Vagina (tissue), 2 donors: ENCODE measurements at regions not wholly inside any gene's neighbourhood (a gene's known extent, or its start where the extent isn't known, plus 50 kb on each side); places are given as distances from the start of the nearest gene placed in this dataset.

Experiments used
- DNase-seq, 2 donors: peaks; one replicate each; pipeline ENCODE4 v3.0.0-alpha.2; 2017; ENCODE audit errors: extremely low spot score in 2 of 2
- H3K27ac ChIP-seq: fragments of 200-600 bp; sonication (generic); one replicate; pipeline ENCODE4 v1.5.1; 2019
- H3K27me3 ChIP-seq: fragments of 200-600 bp; sonication (generic); one replicate; pipeline ENCODE4 v1.5.1; 2019
- H3K36me3 ChIP-seq, 2 donors: fragments of 200-600 bp; sonication (generic); one replicate each; pipeline ENCODE4 v1.5.1; 2017 to 2019
- H3K4me1 ChIP-seq: fragments of 200-600 bp; sonication (generic); one replicate; pipeline ENCODE4 v1.5.1; 2019
- H3K4me3 ChIP-seq, 2 donors: fragments of 200-600 bp; sonication (generic); 1 replicate in 1 of 2; 2 replicates in 1 of 2; pipeline ENCODE4 v1.5.1; 2016 to 2019
- H3K9me3 ChIP-seq: fragments of 200-600 bp; sonication (generic); one replicate; pipeline ENCODE4 v1.5.1; 2019
- CTCF ChIP-seq, 3 experiments: fragments of 450-650 bp in 2 of 3; fragments of 200-600 bp in 1 of 3; sonication (generic) in 1 of 3; IDR thresholded peaks; one replicate each; pipeline ENCODE4 v1.5.1; 2017 to 2019; ENCODE audit warnings: antibody characterized with exemption in 3 of 3, mild to moderate bottlenecking in 2 of 3, moderate library complexity in 2 of 3
- POLR2A ChIP-seq, 2 donors: fragments of 450-650 bp; IDR thresholded peaks; one replicate each; pipeline ENCODE4 v1.6.1; 2017; ENCODE audit warnings: antibody characterized with exemption in 2 of 2, mild to moderate bottlenecking in 2 of 2, moderate library complexity in 2 of 2
- POLR2AphosphoS5 ChIP-seq, 2 donors: sonication (generic); formaldehyde crosslinking; IDR thresholded peaks; one replicate each; pipeline ENCODE4 v1.9.0; 2017; ENCODE audit warnings: antibody characterized with exemption in 2 of 2, mild to moderate bottlenecking in 2 of 2, low read depth in 1 of 2; ENCODE audit not compliant: insufficient read depth in 1 of 2
- intact Hi-C: fragments of 100-400 bp; cut with DNase I; formaldehyde crosslinking; loops from one replicate; pipeline ENCODE4 v1.15.1; 2023

- Histone ChIP-seq H3K4me1 (no peaks in the 10 kb centered on the region), H3K4me3 (no peak overlapping the region), H3K27ac (no peak overlapping the region), H3K9me3 (no peaks in the 10 kb centered on the region), H3K27me3 (no peaks in the 10 kb centered on the region), H3K36me3 (no peaks in the 10 kb centered on the region)
- intact Hi-C loops = no loop called here
- no peak for DNase-seq
- TF ChIP-seq POLR2AphosphoS5 (IDR thresholded peaks at IDR 0.05; ENCODE audit: insufficient read depth in 1 of 2, low read depth in 1 of 2) (no peak), CTCF (IDR thresholded peaks at IDR 0.05) (no peak), POLR2A (IDR thresholded peaks at IDR 0.05) (no peak)
These were observed 143.8 kb upstream of the PPARGC1A start for GRCh38 chr4:24033626-24034025.

- DNase-seq = no peak
- H3K4me3 ChIP-seq = no peak overlapping the region
- TF ChIP-seq CTCF (IDR thresholded peaks at IDR 0.05) = no peak
- no peak for TF ChIP-seq POLR2A (IDR thresholded peaks at IDR 0.05)
- no peak for TF ChIP-seq POLR2AphosphoS5 (IDR thresholded peaks at IDR 0.05; ENCODE audit: insufficient read depth in 1 of 2, low read depth in 1 of 2)
- no peaks in the 10 kb centered on the region for H3K4me1 ChIP-seq
- no peak overlapping the region for H3K27ac ChIP-seq
- intact Hi-C loops = no loop called here
- no peaks in the 10 kb centered on the region for H3K9me3 ChIP-seq
- no peaks in the 10 kb centered on the region for H3K27me3 ChIP-seq
- H3K36me3 ChIP-seq = no peaks in the 10 kb centered on the region
These were observed 142.6 kb upstream of the PPARGC1A start for GRCh38 chr4:24032371-24032989.

GRCh38 chr4:24026596-24026995, 136.7 kb upstream of the PPARGC1A start:
- intact Hi-C loops = no loop called here
- H3K4me3 ChIP-seq = no peak overlapping the region
- H3K9me3 ChIP-seq = no peaks in the 10 kb centered on the region
- H3K36me3 ChIP-seq = no peaks in the 10 kb centered on the region
- TF ChIP-seq POLR2A (IDR thresholded peaks at IDR 0.05) = no peak
- TF ChIP-seq POLR2AphosphoS5 (IDR thresholded peaks at IDR 0.05; ENCODE audit: insufficient read depth in 1 of 2, low read depth in 1 of 2) = no peak
- no peak overlapping the region for H3K27ac ChIP-seq
- H3K27me3 ChIP-seq = no peaks in the 10 kb centered on the region
- no peak for DNase-seq
- H3K4me1 ChIP-seq = no peaks in the 10 kb centered on the region

GRCh38 chr4:24024605-24025004, 134.8 kb upstream of the PPARGC1A start:
- H3K27ac ChIP-seq = no peak overlapping the region
- intact Hi-C loops = no loop called here
- H3K4me1 ChIP-seq = no peaks in the 10 kb centered on the region
- TF ChIP-seq CTCF (IDR thresholded peaks at IDR 0.05) = no peak
- TF ChIP-seq POLR2A (IDR thresholded peaks at IDR 0.05) = no peak
- no peak for TF ChIP-seq POLR2AphosphoS5 (IDR thresholded peaks at IDR 0.05; ENCODE audit: insufficient read depth in 1 of 2, low read depth in 1 of 2)
- H3K27me3 ChIP-seq = no peaks in the 10 kb centered on the region
- no peaks in the 10 kb centered on the region for H3K36me3 ChIP-seq
- no peak overlapping the region for H3K4me3 ChIP-seq
- no peaks in the 10 kb centered on the region for H3K9me3 ChIP-seq
- no peak for DNase-seq

GRCh38 chr4:24024157-24024556, 134.3 kb upstream of the PPARGC1A start:
- Histone ChIP-seq H3K4me3 (no peak overlapping the region), H3K9me3 (no peaks in the 10 kb centered on the region), H3K4me1 (no peaks in the 10 kb centered on the region), H3K27me3 (no peaks in the 10 kb centered on the region), H3K27ac (no peak overlapping the region), H3K36me3 (no peaks in the 10 kb centered on the region)
- intact Hi-C loops = no loop called here
- DNase-seq = no peak
- TF ChIP-seq POLR2A (IDR thresholded peaks at IDR 0.05) (no peak), CTCF (IDR thresholded peaks at IDR 0.05) (no peak), POLR2AphosphoS5 (IDR thresholded peaks at IDR 0.05; ENCODE audit: insufficient read depth in 1 of 2, low read depth in 1 of 2) (no peak)
